HG02981 (cell line): ENCODE measurements at regions not wholly inside any gene's neighbourhood (a gene's known extent, or its start where the extent isn't known, plus 50 kb on each side); places are given as distances from the start of the nearest gene placed in this dataset.

Source experiments
- ATAC-seq: cut with Tn5 transposase; IDR thresholded peaks from one replicate; pipeline ENCODE4 v1.9.1; 2021; ENCODE audit warnings: mild to moderate bottlenecking, moderate library complexity; ENCODE audit not compliant: unreplicated experiment

- ATAC-seq, result no peak
Observed at GRCh38 chr11:29959488-29959887, 57.3 kb downstream of the KCNA4 start.

DNA sequence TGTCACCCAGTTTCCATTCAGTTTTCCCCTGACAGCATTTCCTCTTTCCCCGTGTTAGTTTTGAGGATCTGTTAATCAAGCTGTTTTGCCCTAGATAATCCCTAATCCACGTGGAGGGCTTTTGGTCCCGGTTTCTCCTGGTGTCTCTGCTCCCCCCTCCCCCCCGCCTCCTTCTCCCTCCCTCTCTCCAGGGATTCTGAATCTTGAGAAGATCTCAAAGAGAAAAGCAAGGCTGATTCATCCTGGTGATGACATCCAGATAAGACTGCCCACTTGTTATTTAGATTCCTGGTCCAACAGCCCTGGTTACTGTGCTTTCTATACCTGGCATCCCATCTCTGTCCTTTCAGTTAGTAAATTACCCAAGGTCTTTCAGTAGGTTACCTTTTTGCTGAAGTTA lies 59.4 kb downstream of the KCNA4 start:
- ATAC-seq, result no peak

- ATAC-seq, result no peak
Observed at GRCh38 chr11:29956076-29956556, 60.7 kb downstream of the KCNA4 start.

- no peak for ATAC-seq
Observed at GRCh38 chr11:29943347-29943746, 73.5 kb downstream of the KCNA4 start.

- no peak for ATAC-seq
Observed at GRCh38 chr11:29937526-29937925, 79.3 kb downstream of the KCNA4 start.

GRCh38 chr11:29934115-29934638 lies 82.7 kb downstream of the KCNA4 start:
- no peak for ATAC-seq

DNA sequence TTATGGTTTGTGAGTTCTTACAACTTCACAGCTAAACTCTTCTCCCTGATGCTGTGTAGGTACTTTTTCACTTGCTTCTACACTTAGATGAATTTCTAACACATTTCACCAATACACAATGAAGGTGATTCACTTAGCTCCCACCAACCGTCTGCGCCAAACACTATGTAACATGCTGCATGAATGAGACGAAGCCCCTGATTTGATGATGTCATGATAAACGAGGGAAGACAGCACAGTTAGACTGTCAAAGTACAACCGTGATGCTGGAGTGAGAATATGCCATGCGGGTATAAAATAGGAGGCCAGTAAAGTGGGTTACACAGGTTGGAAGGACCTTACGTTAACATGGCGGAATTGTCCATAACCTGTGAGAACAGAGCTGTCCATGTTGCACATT lies 100.8 kb downstream of the KCNA4 start:
- ATAC-seq, result no peak

GRCh38 chr11:29914203-29914930 lies 102.5 kb downstream of the KCNA4 start:
- ATAC-seq, result no peak

DNA sequence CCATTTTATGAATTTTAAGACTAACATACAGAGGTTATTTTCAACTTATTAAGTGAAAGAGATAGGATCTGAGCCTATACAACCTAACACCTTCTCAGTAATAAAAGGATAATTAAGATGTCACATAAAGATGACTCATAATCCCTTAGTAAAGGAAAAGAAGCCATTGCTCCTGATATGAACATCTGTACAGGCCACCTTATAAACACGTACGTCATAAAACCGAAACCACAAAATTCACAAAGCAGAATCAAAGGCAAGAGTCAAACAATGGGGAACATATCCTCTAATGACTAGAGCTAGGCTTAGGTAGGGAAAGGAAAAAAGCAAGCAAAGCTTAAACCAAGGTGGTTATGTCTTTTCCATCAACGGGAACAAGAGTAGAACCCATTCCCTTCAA lies 103.5 kb downstream of the KCNA4 start:
- ATAC-seq, result no peak

GRCh38 chr11:29900382-29900781 lies 116.4 kb downstream of the KCNA4 start:
- no peak for ATAC-seq

- no peak for ATAC-seq
Observed at GRCh38 chr11:29879560-29879959, 137.3 kb downstream of the KCNA4 start.

DNA sequence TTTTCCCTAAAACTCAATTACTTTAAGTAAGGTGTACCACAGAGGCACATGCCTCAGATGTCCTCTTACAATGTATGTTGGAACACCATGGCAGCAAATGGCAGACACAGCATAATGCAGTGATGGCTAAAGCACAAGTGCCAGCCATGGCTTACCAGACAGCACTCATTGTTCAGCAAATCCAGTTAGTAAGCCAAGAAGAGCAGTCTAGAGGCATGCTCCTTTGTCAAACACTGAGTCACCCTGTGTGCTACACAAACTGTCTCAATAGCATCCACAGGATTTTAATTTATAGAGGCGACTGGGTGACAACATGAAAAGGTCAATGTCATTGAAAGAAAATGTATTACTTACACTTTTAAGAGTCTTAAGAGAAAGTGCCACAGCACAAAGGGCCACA lies 140.6 kb downstream of the KCNA4 start:
- ATAC-seq, result no peak

DNA sequence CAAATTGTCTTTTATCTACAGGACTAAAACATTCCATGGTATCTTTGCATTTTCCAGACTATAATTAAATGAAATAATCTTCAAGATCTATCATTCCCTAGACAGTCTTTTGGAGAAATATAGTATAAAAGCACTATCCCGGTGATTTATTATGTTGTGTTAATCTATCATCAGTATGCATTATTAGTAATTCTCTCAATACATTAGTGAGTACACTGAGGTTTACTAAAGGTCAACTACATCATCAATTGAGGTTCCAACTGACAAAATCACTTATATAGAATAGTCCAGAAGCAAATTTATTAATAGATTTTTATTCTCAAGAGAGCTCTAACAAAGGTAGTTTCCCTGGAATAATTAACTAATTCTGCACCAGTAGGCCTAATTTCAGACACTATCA lies 169.6 kb downstream of the KCNA4 start:
- no peak for ATAC-seq

GRCh38 chr11:29844701-29845379 lies 172.0 kb downstream of the KCNA4 start:
- ATAC-seq, result no peak

DNA sequence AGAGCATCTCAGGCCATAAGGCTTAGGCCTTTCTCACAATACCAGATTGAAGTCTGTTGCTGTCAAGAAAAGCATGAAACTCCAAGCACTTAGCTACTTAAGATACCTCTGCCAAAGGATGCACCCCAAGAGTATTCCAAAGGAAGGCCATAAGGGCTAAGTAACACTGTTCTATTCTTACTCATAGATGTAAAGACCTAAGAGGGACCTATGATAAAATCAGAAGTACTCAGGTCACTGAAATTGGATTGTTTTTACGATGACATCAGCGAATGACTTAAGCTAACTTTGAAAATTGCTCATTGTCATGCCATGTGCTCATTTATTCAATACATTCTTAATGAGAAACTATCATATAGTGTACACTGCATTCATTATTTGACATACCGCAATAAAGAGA lies 172.8 kb downstream of the KCNA4 start:
- ATAC-seq, result no peak

- ATAC-seq, result no peak
Observed at GRCh38 chr11:29842061-29842460, 174.8 kb downstream of the KCNA4 start.

DNA sequence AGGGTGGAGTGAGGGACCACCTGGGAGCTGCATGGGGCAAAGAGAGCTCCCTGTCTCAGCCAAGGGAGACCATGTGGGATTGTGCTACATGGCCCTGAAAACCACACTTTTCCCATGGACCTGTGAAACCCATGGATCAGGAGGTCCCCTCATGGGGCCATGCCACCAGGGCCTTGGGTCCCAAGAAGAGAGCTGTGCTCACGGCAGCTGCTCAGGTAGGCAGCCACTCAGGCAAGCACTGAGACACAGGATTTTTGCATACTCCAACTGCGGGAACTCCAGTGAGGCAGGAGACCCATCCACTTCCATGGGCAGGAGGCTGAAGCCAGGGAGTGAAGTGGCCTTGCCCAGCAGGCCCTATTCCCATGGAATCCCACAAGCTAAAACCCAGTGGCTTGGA lies 190.0 kb downstream of the KCNA4 start:
- ATAC-seq, result no peak

DNA sequence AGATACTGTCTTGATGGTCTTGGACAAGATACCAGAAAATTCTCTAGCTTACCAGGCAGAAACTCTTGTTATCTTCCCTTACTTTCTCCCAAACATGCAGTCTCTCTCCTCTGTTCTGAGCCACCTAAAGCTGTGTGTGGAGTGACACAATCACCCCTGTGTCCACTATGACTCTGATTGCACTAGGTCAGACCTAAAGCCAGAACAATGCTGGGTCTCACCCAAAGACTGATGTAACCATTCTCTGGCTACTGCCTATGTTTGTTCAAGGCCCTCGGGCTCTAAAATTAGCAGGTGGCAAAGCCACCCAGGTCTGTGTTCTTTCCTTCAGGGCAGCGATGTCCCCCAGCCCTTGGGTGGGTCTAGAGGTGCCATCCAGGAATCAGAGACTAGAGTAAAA lies 200.5 kb downstream of the KCNA4 start:
- ATAC-seq, result no peak

DNA sequence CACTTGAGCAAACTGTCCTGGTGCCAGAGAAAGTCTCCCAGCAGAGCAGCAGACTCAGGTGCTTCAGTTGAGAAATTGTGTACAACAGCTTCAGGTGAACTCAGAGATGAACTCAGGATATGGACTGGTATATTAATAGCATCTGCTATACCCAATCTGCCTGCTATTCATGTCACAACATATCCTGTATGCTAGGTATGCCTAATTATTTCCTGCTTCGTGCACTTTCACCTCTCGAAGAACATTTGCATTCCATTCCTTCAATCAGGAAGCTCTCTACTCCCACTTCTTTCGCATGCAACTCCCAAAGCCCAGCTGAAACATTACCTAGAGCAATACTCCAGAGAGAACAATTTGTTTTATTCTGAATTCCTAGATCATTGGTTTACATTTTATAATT lies 207.7 kb downstream of the KCNA4 start:
- ATAC-seq, result no peak

DNA sequence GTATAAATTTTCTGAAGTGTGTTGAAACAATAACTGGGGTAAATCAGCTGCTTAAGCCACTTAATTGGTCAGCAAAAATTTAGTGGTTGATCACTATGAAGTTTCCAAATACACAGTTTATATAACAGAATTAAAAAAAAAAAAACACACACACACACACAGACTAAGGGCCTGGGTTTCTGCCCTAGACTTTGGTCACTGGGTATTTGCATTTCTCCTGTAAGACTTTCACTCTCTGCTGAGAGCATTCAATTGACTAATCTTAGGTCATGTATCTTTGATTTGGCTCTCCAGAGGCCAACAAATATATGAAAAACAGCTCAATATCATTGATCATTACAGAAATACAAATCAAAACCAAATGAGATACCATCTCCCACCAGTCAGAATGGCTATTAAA lies 214.3 kb downstream of the KCNA4 start:
- ATAC-seq, result no peak

DNA sequence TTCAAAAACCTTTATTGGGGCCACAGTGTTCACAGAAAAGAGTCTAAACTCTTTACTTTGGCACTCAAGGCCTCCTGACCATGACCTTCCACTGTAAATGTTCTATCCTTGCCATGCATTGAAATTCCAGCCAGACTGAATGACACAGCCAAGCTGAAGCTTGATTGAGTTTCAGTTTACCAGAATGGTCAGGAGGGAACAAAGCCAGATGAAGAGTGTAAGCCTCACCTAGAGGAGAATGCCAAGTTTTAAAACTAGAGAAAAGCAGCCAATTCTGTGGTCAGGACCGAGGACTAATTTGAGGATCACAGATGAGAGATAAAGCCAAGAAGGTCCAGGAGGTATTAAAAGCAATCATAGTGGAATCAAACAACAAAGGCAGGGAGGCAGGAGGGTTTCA lies 215.3 kb downstream of the KCNA4 start:
- ATAC-seq, result no peak

- ATAC-seq, result no peak
Observed at GRCh38 chr11:29786092-29786491, 230.7 kb downstream of the KCNA4 start.
